CD4-positive, alpha-beta T cell treated with Interleukin-4 for 1 hour (primary cell): ENCODE measurements at regions not wholly inside any gene's neighbourhood (a gene's known extent, or its start where the extent isn't known, plus 50 kb on each side); places are given as distances from the start of the nearest gene placed in this dataset.
A peak's percentile ranks its signal among the peaks of the same experiment; 100 is the strongest.
"Not testable (repeated sequence)": the region's sequence is repeated elsewhere in the genome, so short reads cannot be mapped to it uniquely, and the experiment has no call there.

Experiments used
- DNase-seq, 2 donors: peaks; one replicate each; pipeline ENCODE4 v3.0.0-alpha.2; 2020 to 2022

DNA sequence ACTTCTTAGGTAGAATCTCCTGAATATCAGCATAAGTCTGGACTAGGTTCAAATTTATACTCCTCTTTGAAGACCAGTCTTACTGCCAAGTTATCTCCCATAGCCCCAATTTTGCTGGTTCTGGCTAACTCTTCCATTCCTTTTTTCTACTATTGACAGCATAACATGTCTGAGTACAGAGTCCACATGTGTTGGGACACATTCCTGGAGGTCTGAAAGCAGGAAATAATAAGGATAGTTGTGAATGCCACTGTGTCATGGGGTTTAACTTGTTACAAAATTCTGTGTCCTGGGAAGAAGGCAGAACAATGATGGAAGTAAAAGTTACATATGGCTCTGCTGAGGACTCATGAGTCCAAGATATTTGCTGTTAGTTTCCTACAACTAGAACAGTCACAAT is 57.4 kb upstream of the ZBTB20 start:
- DNase-seq = no peak

DNA sequence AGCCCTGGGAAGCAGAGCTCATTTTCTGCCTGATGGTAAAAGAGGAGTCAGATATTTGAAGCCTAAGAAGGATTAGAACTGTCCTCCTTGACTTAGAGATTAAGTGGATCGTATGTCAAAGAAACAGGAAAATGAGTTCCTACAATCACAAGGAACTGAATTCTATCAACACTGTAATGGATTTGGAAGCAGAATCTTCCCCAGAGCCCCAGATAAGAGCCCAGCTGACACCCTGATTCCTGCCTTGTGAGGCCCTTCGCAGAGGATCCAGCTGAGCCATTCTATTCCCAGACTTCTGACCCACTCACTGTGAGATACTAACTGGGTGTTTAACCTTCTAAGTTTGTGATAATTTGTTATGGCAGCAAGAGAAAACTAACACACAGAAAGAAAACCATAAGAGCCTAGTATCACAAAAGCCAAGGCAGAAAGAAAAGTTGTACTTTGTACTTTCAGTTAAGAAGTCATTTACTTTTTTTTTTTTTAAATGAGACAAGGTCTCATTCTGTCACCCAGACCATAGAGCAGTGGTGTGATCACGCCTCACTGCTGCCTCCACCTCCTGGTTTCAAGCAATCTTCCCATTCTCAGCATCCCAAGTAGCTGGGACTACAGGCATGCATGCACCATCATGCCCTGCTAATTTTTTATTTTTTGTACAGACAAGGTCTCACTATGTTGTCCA is 61.1 kb upstream of the ZBTB20 start:
- no peak for DNase-seq

DNA sequence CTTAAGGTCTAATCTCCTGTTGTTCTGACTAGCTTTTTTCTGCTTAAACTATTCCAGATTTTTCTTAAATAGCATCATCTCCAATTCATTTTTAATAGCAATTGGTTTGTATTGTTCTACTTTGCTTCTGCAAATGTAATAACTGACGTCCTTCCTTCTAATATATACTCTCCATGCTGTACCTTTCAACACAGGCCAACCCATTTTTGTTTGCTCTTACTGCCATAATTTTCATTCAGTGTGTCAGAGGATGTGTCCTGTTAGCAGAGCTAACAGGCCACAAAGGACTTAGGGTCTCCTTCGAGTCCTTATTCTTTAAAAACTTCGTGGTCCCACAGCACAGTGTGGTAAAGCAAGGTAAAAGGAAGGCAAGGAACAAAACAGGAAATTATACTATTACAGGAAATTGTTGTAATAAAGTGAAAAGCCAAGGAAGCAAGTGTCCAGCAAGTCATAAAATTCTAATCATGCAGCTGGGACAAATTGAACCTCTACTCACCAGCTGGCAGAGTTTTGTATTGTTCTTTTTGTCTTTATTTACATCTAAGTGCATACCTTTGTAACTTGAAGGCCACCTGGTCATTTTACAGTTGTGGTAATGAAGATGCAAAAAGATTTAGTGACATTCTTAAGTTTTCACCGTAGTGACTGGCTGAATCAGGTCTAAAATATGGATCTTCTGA is 64.9 kb upstream of the ZBTB20 start:
- DNase-seq = no peak

DNA sequence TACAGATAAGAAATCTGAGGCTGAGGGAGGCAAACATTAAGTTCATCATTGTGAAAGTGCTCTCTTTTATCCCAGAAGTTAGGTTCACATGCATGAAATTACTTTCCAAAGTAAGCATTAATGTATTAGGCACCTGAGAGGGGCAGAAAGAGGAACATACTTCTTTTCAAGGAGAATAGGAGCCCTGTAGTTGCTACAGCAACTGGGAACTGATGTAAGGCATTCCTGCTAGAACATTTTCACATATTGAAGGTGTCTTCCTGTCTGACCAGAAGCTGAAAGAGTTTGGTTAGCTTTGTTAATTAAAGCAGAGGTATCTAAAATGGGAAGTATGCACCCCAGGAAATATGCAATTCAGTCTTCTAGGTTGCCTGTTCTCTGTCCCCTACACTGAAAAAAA is 65.5 kb upstream of the ZBTB20 start:
- no peak for DNase-seq

DNA sequence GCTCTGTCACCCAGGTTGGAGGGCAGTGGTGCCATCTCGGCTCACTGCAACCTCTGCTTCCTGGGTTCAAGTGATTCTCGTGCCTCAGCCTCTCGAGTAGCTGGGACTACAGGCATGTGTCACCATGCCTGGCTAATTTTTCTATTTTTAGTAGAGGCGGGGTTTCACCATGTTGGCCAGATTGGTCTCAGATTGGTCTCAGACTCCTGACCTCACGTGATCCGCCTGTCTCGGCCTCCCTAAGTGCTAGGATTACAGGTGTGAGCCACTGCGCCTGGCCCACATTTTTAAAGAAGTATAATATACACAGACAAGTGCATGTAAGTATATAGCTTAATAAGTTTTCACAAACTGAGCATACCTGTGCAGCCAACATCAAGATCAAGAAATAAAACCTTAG is 66.0 kb upstream of the ZBTB20 start:
- not testable (repeated sequence) for DNase-seq

DNA sequence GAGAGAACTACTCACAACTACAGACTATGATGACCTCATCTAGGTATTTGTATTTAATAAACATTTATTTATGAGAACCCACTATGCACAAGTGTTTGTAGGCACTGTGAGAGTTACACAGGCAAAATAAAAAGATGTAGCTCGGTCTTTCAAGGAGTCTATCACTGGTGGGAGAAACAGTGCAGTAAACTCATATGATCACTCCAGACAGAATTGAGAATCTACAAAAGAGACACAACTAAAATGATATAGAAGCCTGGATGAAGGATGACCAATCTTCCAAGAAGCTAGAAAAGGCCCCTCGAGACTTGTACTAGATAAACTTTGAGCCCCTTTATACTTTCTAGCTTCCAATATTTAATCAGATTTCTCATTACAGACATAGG is 70.2 kb upstream of the ZBTB20 start:
- DNase-seq = no peak

DNA sequence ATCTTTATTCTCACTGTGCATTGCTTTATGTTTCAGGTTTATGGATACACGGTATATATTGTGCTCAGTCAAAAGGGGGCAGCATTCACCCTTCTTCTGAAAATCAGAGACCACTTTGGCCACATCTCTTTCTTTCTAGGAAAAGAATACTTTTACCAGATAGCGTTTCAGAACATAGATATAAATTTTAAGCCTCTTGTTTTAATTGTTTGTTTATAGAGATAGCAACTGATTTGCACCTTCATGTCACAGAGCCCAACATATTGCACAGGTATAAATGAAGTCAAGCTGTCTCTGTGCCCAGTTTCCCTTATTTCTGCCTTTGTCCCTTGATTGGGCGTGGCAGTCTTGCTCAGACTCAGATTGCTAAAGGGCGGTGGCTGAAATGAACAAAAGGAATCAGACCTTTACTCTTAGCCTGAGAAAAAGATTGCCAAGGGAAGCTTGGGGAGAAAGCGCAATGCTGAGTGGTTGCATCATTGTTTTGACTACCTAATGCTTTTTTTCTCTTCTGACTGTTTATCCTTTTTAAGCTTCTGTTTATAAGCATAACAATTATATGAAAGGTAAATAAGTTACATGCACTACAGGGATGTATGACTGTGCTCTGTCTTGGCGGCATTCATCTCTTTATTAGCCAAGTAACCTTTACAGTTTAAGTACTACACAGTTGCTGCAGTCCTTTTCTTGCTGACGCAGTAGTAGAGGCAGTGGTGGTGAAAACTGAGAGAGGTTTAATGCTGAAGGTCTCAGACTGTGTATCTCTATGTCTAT is 70.8 kb upstream of the ZBTB20 start:
- DNase-seq = peak in 1 of 2 donors; percentile 25

DNA sequence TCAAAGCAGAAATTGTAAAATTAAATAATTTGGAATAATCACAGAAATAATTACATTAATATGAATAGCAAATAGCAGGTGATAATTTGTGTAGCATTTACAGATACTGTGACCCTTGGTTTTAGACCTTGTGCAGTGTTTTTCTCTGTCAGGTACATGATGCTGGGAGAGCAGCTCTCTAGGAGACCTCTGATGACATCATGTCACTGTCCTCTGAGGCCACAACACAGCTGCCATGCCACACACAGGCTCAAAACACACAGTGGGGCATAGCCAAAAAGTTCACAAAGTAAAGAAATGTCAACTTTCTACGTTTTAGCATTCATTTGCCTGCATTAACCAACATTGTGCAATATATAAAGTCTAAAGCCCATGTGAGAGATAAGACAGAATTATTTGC is 71.8 kb upstream of the ZBTB20 start:
- DNase-seq = no peak

DNA sequence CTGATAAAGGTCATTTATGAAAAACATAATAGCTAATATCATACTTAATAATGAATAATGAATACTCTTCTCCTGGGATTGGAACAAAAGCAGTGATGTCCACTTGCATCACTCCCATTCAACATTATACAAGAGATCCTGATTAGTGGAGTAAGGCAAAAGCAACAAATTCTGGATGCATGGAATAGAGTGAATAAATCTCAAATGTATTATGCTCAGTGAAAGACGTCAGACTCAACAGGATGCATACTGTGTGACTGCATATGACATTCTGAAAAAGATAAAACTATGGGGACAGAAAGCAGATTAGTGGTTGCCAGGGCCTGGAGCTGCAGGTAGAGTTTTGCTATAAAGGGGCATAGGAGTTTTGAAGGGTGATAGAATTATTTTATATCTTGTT is 77.6 kb upstream of the ZBTB20 start:
- DNase-seq = no peak

DNA sequence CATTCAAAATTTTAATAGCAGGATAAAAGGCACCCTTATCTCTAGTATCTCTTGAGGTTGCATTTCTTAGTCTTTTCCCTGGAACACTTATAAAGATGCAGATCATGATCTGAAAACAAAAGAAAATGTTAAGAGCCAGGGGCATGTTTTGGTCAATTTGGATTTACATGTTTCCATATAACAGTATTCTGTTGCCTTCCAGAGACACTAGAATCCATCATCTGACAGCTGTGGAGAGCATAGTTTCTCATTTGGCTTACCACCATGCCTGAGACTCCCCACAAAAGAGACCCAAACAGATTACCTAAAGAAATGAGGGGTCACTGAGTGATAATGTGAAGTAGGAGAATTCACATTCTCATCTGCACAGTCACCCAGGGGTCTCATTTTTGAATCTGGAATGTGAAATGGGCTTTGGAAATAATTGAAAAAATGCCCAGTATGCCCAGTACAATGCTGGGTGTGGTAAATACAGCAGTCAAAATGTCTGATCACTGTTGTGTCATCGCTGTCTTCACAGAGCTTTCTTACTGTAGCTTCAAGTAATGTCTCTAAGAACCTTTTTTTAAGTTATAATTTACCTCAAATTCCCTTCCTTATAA is 79.9 kb upstream of the ZBTB20 start:
- no peak for DNase-seq

DNA sequence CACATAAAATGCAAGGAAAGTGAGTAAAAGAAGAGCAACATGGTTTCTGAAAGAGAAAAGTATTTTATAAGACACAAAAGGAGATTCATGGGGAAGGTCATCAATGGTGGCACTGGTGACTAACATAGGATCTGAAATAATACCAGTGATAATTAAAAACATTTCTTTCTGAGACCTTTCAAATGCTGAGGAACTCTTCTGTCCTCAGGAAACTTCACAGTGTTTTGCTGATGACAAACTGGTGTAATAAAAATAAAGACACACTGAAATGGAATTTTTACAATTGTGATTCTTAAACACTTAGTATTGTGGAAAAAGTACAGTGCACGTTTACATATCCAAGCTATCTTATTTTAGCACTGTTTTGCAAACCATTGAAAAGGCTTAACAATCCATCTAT is 80.4 kb upstream of the ZBTB20 start:
- no peak for DNase-seq

DNA sequence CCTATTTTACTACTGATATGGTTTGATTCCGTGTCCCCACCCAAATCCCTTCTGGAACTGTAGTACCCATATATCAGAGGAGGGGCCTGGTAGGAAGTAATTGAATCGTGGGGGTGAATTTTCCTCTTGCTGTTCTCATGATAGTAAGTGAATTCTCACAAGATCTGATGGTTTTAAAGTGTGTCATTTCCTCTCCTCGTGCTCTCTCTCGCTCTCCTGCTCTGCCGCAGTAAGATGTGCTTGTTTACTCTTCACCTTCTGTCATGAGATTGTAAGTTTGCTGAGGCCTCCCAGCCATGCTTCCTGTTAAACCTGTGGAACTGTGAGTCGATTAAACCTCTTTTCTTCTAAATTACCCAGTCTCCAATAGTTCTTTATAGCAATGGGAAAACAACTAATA is 81.2 kb upstream of the ZBTB20 start:
- DNase-seq = no peak

DNA sequence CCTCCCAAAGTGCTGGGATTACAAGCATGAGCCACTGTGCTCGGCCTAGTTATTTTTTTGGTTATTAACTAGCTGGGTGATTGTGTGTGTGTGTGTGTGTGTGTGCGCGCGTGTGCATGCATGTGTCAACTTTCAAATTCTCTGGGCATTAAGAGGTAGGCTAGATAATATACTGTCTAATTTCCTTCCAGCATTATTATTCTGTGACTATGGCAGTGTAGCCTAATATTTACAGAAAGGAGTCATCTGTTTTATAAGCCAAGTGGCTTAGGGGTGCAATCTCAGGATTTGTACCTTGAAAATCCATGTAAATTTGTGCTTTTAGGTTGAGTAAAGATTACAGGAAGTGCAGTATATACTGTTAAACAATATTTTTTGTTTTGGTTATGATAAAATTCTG is 85.1 kb upstream of the ZBTB20 start:
- no peak for DNase-seq

DNA sequence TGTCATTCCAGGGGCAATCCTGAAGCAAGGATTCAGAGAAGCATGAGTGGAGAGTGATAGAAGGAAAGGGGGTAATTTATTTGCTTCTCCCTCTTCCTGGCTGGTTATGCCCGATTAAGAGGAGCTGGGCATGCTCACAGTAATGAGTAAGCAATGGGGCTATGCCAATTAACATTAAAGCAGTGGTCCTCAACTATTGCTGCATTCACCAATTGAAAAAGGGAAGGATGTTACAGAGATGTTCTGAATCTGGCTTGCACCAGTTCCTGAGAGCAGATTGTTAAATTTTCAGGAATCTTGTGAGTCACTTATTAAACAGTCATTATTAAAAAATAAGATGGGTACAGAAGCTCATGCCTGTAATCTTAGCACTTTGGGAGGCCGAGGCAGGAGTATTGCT is 85.9 kb upstream of the ZBTB20 start:
- no peak for DNase-seq

DNA sequence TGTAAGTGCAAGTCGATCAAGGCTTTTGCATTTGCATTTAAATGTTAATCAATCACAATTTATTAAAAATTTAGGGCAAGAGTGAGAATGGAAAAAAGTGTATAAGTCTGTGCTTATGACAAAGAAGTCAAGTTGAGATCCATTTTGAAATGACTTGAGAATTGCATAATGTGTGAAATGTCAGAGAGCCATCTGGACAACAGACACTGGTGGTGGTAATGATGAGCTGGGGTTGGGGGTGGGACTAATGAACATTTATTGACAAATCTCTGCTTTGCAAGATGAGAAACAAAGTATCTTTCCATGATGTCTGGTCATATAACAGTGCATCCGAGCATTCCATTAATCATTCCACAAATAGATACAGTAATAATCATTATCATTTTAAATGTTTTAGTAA is 89.4 kb upstream of the ZBTB20 start:
- no peak for DNase-seq

DNA sequence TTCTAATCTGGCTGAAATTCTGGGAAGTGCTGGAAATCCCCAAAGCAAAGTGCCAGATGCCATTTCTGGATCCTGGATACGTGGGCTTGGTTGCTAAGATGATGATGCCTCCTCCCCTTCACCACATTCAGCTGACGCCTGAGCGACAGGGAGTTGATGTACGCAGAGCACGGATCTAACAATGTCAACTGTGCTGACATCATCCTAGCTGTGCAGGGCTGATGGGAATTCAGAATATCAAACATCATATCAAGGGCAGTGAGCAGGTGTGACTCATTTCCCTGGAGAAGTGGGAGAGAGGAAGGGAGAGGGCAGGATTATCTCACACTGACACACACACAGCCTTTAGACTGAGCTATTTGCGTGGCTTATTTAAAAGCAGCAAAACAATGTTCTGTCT is 92.6 kb upstream of the ZBTB20 start:
- DNase-seq = no peak

DNA sequence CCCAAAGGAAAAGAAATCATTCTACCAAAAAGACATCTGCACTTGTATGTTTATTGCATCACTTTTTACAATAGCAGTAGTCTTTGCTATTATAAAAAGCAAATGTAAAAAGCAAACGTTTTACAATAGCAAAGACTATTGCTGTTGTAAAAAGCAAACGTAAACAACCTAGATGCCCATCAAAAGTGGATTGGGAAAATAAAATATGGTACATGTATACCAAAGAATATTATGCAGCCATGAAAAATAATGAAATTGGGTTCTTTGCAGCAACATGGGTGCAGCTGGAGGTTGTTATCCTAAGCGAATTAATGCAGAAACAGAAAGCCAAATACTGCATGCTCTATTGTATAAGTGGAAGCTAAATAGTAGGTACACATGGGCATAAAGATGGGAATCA is 97.3 kb upstream of the ZBTB20 start:
- DNase-seq = no peak

DNA sequence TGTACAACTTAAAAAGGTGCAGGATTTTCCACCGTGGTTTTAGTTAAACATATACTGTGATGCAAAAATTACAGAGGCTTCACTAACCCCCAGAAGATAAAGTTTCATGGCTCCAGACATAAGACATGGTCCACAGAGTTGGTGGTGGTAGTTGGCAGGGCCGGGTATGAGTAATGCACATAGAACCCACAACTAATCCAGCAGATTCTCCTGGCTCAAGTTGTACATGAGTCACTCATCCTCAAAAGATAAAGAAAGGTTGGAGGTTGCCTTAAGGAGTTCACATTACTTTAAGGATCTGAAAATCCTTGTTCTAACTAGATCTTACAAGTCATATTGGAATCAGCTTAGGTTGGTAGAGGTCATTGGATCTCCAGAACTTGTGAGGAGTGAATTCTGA is 98.3 kb upstream of the ZBTB20 start:
- DNase-seq = no peak

DNA sequence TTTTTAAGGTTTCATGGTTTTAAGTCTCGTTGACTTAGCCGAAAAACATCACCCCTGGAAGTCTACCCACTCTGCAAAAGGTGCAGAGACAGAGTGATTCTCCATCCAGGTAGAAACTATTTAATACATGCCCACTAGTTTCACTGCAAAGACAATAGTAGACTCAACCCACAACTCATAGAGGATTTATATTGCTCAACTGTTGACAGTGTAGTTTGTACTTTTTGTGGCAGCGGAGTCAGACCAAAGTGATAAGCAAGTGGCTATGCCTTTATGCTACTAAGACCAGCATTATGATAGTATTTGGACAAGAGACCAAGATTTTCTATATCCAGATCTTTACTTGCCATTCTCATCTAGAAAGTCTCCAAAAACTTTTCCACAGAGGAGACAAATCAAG is 98.8 kb upstream of the ZBTB20 start:
- no peak for DNase-seq

DNA sequence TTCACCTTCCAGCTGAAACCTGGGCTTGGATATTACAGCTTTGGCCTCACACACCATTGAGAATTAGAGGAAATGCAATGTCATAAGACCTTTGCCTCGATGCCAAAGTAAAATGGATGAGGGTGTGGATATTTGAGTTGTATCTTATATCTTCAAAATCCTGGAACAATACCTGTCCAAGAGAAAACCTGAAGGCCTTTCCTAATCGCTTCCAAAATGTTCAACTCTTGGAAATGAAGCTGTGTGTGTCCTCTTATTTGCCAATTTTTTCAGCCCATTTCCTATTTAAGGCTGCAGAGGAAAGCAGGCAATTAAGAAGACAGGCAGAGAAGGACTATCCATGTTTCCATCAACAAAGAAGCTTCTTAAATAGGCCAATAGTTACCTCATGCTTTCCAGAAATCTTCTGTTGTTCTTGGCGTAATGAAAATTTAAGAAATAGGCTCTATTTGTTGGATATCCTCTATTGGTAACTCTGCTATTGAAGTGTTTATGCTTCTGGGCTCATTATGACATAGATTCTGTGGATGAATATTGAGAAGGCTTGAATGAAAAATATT is 99.5 kb upstream of the ZBTB20 start:
- no peak for DNase-seq

DNA sequence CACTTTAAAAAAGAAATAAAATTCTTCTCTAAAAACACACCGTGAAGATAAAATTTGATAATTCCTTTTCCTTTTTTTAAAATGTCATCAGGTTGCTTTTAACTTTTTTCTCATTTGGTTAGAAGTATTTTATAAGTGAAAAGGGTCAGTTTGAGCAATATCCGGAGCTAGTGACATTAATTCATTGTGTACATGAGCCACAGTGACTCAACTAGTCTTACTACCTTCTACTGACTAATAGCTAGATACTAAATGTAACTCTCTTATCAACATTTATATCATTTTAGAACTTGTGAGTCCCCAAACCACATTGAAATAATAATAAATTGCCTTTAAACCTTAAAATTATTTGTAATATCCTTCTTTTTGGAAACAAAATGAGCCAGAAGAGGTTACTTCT is 101.2 kb upstream of the ZBTB20 start:
- no peak for DNase-seq

DNA sequence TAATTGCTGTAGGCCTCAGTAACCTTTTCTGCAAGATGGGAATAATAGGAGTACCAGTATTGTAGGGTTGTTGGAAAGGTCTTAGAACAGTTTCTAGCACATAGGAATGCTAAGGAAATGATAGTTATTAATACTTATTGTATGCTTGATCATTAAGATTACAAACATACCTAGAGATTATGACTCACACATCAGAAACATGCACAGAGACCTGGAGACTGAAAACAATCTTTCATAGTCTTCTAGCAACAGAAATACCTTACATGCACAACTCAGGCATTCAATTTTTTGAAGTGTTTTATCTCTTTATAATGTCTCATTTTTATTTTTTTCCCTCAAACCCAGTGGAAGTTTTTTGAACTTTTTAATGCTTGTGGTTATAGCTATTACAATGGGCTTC is 104.4 kb upstream of the ZBTB20 start:
- no peak for DNase-seq

DNA sequence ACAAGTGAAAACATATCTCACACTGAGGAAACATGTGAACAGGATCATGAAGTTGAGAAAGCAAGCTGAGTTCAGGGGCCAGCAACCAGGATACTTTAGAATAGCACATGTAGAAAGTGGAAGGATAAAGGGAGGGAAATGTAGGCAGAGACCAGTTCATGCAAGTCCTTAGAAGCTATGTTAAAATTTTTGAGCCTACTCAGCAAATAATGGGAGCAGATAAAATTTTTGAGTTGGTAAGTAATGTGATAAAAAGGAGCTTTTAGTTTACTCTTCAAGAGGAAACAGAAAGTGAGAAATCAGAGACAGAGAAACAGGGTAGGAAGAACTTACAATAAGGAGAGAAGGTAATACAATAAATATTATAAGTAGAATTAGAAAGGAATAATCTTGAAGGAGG is 105.6 kb upstream of the ZBTB20 start:
- DNase-seq = no peak
